ENCODE measurements at regions not wholly inside any gene's neighbourhood (a gene's known extent, or its start where the extent isn't known, plus 50 kb on each side); places are given as distances from the start of the nearest gene placed in this dataset.
"Not testable (repeated sequence)": the region's sequence is repeated elsewhere in the genome, so short reads cannot be mapped to it uniquely, and the experiment has no call there.

GRCh38 chr2:62410926-62411456 is 95.0 kb downstream of the TMEM17 start:
- no peak for DNase-seq (ENCODE audit: low read depth in 2 of 2)

GRCh38 chr2:62410015-62410453 is 96.0 kb downstream of the TMEM17 start:
- DNase-seq (ENCODE audit: low read depth in 2 of 2) = peak in 1 of 2 donors; percentile 6

GRCh38 chr2:62409442-62409841 is 96.6 kb downstream of the TMEM17 start:
- DNase-seq (ENCODE audit: low read depth in 2 of 2) = no peak

GRCh38 chr2:62408241-62408677 is 97.7 kb downstream of the TMEM17 start:
- DNase-seq (ENCODE audit: low read depth in 2 of 2) = no peak

GRCh38 chr2:62407838-62408237 is 98.2 kb downstream of the TMEM17 start:
- DNase-seq (ENCODE audit: low read depth in 2 of 2) = no peak

- no peak for DNase-seq (ENCODE audit: low read depth in 2 of 2)
Measured at GRCh38 chr2:62407401-62407800, 98.6 kb downstream of the TMEM17 start.

- DNase-seq (ENCODE audit: low read depth in 2 of 2) = no peak
Measured at GRCh38 chr2:62406573-62407043, 99.4 kb downstream of the TMEM17 start.

GRCh38 chr2:62404913-62405312 is 101.1 kb downstream of the TMEM17 start:
- no peak for DNase-seq (ENCODE audit: low read depth in 2 of 2)

- no peak for DNase-seq (ENCODE audit: low read depth in 2 of 2)
Measured at GRCh38 chr2:62402156-62402555, 103.8 kb downstream of the TMEM17 start.

GRCh38 chr2:62398356-62398755 is 107.6 kb downstream of the TMEM17 start:
- DNase-seq (ENCODE audit: low read depth in 2 of 2) = no peak

- no peak for DNase-seq (ENCODE audit: low read depth in 2 of 2)
Measured at GRCh38 chr2:62396880-62397279, 109.1 kb downstream of the TMEM17 start.

GRCh38 chr2:62393293-62393692 is 112.7 kb downstream of the TMEM17 start:
- DNase-seq (ENCODE audit: low read depth in 2 of 2) = no peak

GRCh38 chr2:62391696-62392095 is 114.3 kb downstream of the TMEM17 start:
- no peak for DNase-seq (ENCODE audit: low read depth in 2 of 2)

- DNase-seq (ENCODE audit: low read depth in 2 of 2) = not testable (repeated sequence)
Measured at GRCh38 chr2:62386378-62386777, 119.6 kb downstream of the TMEM17 start.

GRCh38 chr2:62383846-62384245 is 122.1 kb downstream of the TMEM17 start:
- peak in 1 of 2 donors; percentile 79 for DNase-seq (ENCODE audit: low read depth in 2 of 2)

GRCh38 chr2:62382757-62383156 is 123.2 kb downstream of the TMEM17 start:
- DNase-seq (ENCODE audit: low read depth in 2 of 2) = peak in 1 of 2 donors; percentile 43

GRCh38 chr2:62382122-62382521 is 123.9 kb downstream of the TMEM17 start:
- DNase-seq (ENCODE audit: low read depth in 2 of 2) = peak in 1 of 2 donors; percentile 86

GRCh38 chr2:62381656-62382055 is 124.3 kb downstream of the TMEM17 start:
- peak in 1 of 2 donors; percentile 27 for DNase-seq (ENCODE audit: low read depth in 2 of 2)

- DNase-seq (ENCODE audit: low read depth in 2 of 2) = peak; percentile 4 to 66
Measured at GRCh38 chr2:62379566-62379965, 126.4 kb downstream of the TMEM17 start.

- no peak for DNase-seq (ENCODE audit: low read depth in 2 of 2)
Measured at GRCh38 chr2:62375113-62375420, 130.9 kb downstream of the TMEM17 start.

- no peak for DNase-seq (ENCODE audit: low read depth in 2 of 2)
Measured at GRCh38 chr2:62374301-62375112, 131.5 kb downstream of the TMEM17 start.

- DNase-seq (ENCODE audit: low read depth in 2 of 2) = no peak
Measured at GRCh38 chr2:62372824-62373223, 133.2 kb downstream of the TMEM17 start.
